Right ventricle myocardium superior (tissue), 1 donor: ENCODE measurements at regions not wholly inside any gene's neighbourhood (a gene's known extent, or its start where the extent isn't known, plus 50 kb on each side); places are given as distances from the start of the nearest gene placed in this dataset.

Source experiments
- ATAC-seq: fragments of 200-7000 bp; cut with Tn5 transposase; one replicate; pipeline ENCODE4 v1.9.1; 2020; ENCODE audit warnings: mild to moderate bottlenecking; ENCODE audit not compliant: poor library complexity
- DNase-seq: peaks from one replicate; pipeline ENCODE4 v3.0.0-alpha.2; 2020
- intact Hi-C: fragments of 100-400 bp; cut with DNase I; formaldehyde crosslinking; loops from one replicate; pipeline ENCODE4 v1.11.2; 2022
- donor health status: DM: no; HTN: yes; CAD: no; lungs with severe emphysema.

GRCh38 chr7:25964483-25964991 lies 187.5 kb upstream of the NFE2L3 start:
- intact Hi-C loops, result no loop called here
- DNase-seq, result no peak
- peak; percentile 76 for ATAC-seq

- no peak for DNase-seq
- ATAC-seq, result no peak
- intact Hi-C loops, result no loop called here
These were observed 186.4 kb upstream of the NFE2L3 start for GRCh38 chr7:25965405-25966123.

DNA sequence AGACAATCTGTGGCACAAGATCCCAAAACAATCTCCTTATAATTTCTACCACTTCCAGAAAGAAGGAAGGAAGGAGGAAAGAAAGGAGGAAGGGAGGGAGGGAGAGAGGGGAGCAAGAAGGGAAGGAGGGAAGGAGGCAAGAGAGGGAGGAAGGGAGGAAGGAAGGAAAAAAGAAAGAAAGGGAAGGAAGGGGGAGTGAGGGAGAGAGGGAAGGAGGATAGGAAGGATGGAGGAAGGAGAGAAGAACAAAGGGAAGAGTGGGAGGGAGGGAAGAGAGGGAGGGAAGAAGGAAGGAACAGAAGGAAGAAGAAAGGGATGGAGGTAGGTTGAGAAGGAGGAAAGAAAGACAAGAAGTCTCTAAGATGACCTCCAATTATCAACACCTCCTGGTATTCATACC lies 185.5 kb upstream of the NFE2L3 start:
- DNase-seq (no peak), ATAC-seq (no peak)
- intact Hi-C loops, result no loop called here

GRCh38 chr7:25967278-25968204 lies 184.5 kb upstream of the NFE2L3 start:
- no peak for DNase-seq
- no peak for ATAC-seq
- intact Hi-C loops, result no loop called here

GRCh38 chr7:25968205-25968993 lies 183.6 kb upstream of the NFE2L3 start:
- ATAC-seq (no peak), DNase-seq (no peak)
- intact Hi-C loops, result no loop called here

GRCh38 chr7:25970356-25970755 lies 181.6 kb upstream of the NFE2L3 start:
- ATAC-seq (no peak), DNase-seq (no peak)
- intact Hi-C loops, result no loop called here

GRCh38 chr7:25970911-25971310 lies 181.1 kb upstream of the NFE2L3 start:
- ATAC-seq, result no peak
- intact Hi-C loops, result no loop called here
- DNase-seq, result no peak

- intact Hi-C loops, result no loop called here
- no peak for ATAC-seq
- DNase-seq, result no peak
These were observed 175.4 kb upstream of the NFE2L3 start for GRCh38 chr7:25976630-25977029.

- ATAC-seq, result no peak
These were observed 173.5 kb upstream of the NFE2L3 start for GRCh38 chr7:25978466-25978865.

GRCh38 chr7:25979605-25980004 lies 172.4 kb upstream of the NFE2L3 start:
- ATAC-seq (no peak), DNase-seq (no peak)
- intact Hi-C loops, result no loop called here

More at GRCh38 chr7:25978466-25978865, 173.5 kb upstream of the NFE2L3 start:
- intact Hi-C loops, result no loop called here
- DNase-seq, result no peak

GRCh38 chr7:25982684-25983083 lies 169.3 kb upstream of the NFE2L3 start:
- intact Hi-C loops, result no loop called here
- DNase-seq, result no peak
- ATAC-seq, result no peak

DNA sequence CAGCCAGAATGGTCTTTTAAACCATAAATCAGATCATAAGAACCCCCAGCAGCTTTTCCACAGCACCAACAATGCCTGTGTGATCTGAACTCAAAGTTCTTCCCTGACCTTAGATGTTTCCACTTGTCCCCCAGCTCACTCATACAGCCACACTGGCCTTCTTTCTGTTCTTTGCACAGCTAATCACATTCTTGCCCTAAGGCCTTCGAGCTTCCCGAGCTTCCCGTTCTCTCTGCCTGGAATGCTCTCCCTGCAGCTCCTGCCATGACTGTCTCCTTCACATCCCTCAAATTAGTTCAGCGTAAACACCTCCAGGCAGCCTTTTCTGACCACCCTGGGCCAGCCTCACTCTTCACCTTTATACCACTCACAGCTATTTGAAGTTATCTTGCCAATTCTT lies 166.8 kb upstream of the NFE2L3 start:
- intact Hi-C loops, result no loop called here
- no peak for DNase-seq
- ATAC-seq, result no peak

DNA sequence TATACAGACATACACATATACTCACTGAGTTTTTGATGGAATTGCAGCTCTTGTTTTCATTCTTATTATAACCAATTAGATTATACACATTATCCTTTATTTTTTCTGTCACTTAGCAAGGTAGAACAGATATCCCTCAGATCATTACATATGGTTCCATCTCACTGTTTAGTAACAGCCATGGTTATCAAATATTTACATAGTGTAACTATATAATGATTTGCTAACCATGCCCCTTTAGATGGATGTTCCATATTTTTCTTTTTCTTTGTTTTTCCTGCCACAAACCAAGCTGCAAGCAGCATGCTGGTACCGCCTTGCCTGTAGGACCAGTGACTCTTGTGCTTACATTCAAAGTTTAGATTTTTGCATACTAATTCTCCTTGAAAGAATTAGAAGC lies 163.4 kb upstream of the NFE2L3 start:
- no peak for ATAC-seq
- intact Hi-C loops, result no loop called here

GRCh38 chr7:25989140-25989705 lies 162.8 kb upstream of the NFE2L3 start:
- ATAC-seq, result no peak

More for the DNA sequence above, 163.4 kb upstream of the NFE2L3 start:
- no peak for DNase-seq

DNA sequence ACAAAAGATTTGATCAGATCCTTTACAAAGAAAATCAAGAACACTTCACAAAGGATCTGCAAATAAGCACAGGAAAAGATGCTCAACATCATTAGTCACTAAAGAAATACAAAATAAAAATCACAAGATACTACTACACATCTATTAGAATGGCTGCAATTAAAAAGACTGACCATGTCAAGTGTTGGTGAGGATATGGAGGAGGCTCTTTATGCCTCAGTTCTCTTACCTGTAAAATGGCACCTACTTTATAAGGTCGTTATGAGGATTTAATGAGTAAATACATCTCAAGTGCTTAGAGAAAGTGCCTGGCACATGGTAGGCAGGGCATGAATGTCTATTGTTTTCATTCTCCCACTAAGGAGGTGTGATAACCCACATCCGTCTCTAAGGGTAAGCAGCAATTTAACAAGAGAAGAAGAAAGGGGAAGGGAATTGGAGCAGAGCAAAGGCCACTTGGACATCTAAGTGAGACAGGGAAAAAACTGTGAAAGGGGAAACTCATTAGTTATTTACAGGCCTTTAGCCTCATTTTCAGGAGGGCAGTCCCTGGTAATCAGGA lies 157.5 kb upstream of the NFE2L3 start:
- DNase-seq (no peak), ATAC-seq (no peak)
- intact Hi-C loops, result no loop called here

More at GRCh38 chr7:25989140-25989705, 162.8 kb upstream of the NFE2L3 start:
- no peak for DNase-seq
- intact Hi-C loops, result no loop called here

- intact Hi-C loops, result no loop called here
- DNase-seq (no peak), ATAC-seq (no peak)
These were observed 156.8 kb upstream of the NFE2L3 start for GRCh38 chr7:25995216-25995615.

GRCh38 chr7:25996006-25996408 lies 156.0 kb upstream of the NFE2L3 start:
- intact Hi-C loops, result no loop called here
- DNase-seq (no peak), ATAC-seq (no peak)

DNA sequence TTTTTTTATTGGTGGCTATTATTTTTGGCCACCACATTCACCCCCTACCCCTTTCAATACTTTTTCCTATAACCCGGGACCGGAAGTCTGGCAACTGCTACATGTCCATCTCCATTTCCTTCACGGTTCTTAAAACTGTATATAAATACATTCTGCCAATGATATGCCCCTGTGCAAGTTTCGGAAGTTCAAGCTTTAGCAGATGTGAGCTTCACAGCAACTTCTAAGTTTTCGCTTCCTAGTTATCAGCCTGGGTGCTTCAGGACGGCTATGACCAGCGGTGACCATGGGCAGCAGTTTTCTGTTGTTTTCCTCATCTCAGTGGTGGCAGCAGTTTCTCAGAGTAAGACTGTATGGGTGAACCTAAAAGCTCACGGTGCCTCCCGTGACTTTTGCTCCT lies 153.5 kb upstream of the NFE2L3 start:
- no peak for DNase-seq
- no peak for ATAC-seq
- intact Hi-C loops, result no loop called here
